ENCODE measurements at regions not wholly inside any gene's neighbourhood (a gene's known extent, or its start where the extent isn't known, plus 50 kb on each side); places are given as distances from the start of the nearest gene placed in this dataset.

GRCh38 chr2:879540-879939, 71.1 kb upstream of the SNTG2 start (continued):
- TF ChIP-seq ZNF462 (CRISPR knock-in tag; IDR thresholded peaks at IDR 0.05) = no peak
- TF ChIP-seq EZH2phosphoT487 (IDR thresholded peaks at IDR 0.05; ENCODE audit: unreplicated experiment) = no peak

GRCh38 chr2:878245-878930, 72.3 kb upstream of the SNTG2 start:
- Mint-ChIP-seq H3K4me3 (no peak overlapping the region), H3K27me3 (ENCODE audit: insufficient read depth, low read depth, poor library complexity) (peaks cover 12% of the 10 kb centered on the region), H3K9me3 (peaks cover 7% of the 10 kb centered on the region; the same call in 2 of the 3 replicates), H3K36me3 (ENCODE audit: low read depth) (no peaks in the 10 kb centered on the region; the same call in 2 of the 3 replicates), H3K4me1 (peaks cover 18% of the 10 kb centered on the region), H3K27ac (no peak overlapping the region)
- H3K4me2 ChIP-seq = no peak overlapping the region
- H3K36me3 ChIP-seq (ENCODE audit: insufficient read depth) = no peaks in the 10 kb centered on the region
- DNase-seq (ENCODE audit: low spot score) = no peak
- H3F3A ChIP-seq (replicated peaks; ENCODE audit: low read depth) = no peaks in the 10 kb centered on the region
- no peaks in the 10 kb centered on the region for H3K79me2 ChIP-seq (replicated peaks; ENCODE audit: insufficient read depth)
- 0 out of 2 replicates have a peak, but pooled peaks cover 5% of the 10 kb centered on the region for H3K4me1 ChIP-seq (ENCODE audit: insufficient read depth)
- no peak overlapping the region for H3K4me3 ChIP-seq
- H3K27me3 ChIP-seq (ENCODE audit: insufficient read depth) = peaks cover 5% of the 10 kb centered on the region; the same call in 1 of the 2 replicates
- H3K9me2 ChIP-seq (ENCODE audit: insufficient read depth) = no peaks in the 10 kb centered on the region
- H3K27ac ChIP-seq (ENCODE audit: low read depth) = no peak overlapping the region
- no peak overlapping the region for H2AFZ ChIP-seq
- no peak for ATAC-seq
- H4K20me1 ChIP-seq (replicated peaks; ENCODE audit: insufficient read depth) = no peaks in the 10 kb centered on the region
- TF ChIP-seq ETS1 (IDR thresholded peaks at IDR 0.05) (no peak), ZNF462 (CRISPR knock-in tag; IDR thresholded peaks at IDR 0.05) (no peak), CREB1 (CRISPR knock-in tag; IDR thresholded peaks at IDR 0.05; ENCODE audit: low read depth) (no peak), EZH2 (IDR thresholded peaks at IDR 0.05; ENCODE audit: low read depth, unreplicated experiment) (no peak), STAT1 (IDR thresholded peaks at IDR 0.05; ENCODE audit: unreplicated experiment) (no peak)

All from GM23338 (cell line).